ENCODE measurements at regions not wholly inside any gene's neighbourhood (a gene's known extent, or its start where the extent isn't known, plus 50 kb on each side); places are given as distances from the start of the nearest gene placed in this dataset.

GRCh38 chr14:97270308-97270707 is 473.1 kb downstream of the VRK1 start:
- TF ChIP-seq SPI1 (IDR thresholded peaks at IDR 0.05; ENCODE audit: low read depth, low read length) = no peak
- TF ChIP-seq TAF1 (IDR thresholded peaks at IDR 0.05; ENCODE audit: low read depth, low read length) = no peak
- TF ChIP-seq POLR2A (IDR thresholded peaks at IDR 0.05; ENCODE audit: low read depth, low read length) = no peak
- TF ChIP-seq POLR2AphosphoS5 (IDR thresholded peaks at IDR 0.05; ENCODE audit: low read depth, low read length) = no peak
- no peak for TF ChIP-seq PAX5 (IDR thresholded peaks at IDR 0.05; ENCODE audit: insufficient read depth, low read length, severe bottlenecking)
- no peak for TF ChIP-seq POU2F2 (IDR thresholded peaks at IDR 0.05; ENCODE audit: low read depth, low read length)

All from GM12891 (cell line).